K562 (cell line): ENCODE measurements at regions not wholly inside any gene's neighbourhood (a gene's known extent, or its start where the extent isn't known, plus 50 kb on each side); places are given as distances from the start of the nearest gene placed in this dataset.

ENCODE experiments used
- ATAC-seq: fragments of 200-7000 bp; cut with Tn5 transposase; 3 replicates; pipeline ENCODE4 v1.9.1; 2020; ENCODE audit warnings: moderate library complexity
- BruUV-seq: library from RNA; stranded (reverse); fragments of 400-500 nt; replicated peaks from 2 replicates; lab custom pipeline; 2021; lab: Mats Ljungman, UMichigan
- CTCF ChIA-PET: fragments of 300-600 bp; formaldehyde crosslinking; extraction: SDS; loops from one replicate; lab custom pipeline; 2021; ENCODE audit warnings: low intra/inter-chr PET ratio; lab: Yijun Ruan, JAX
- POLR2A ChIA-PET: fragments of 300-600, 350-650 bp; sonication (Branson Sonifier 250); formaldehyde crosslinking; extraction: SDS; loops from one replicate; lab custom pipeline; 2021; ENCODE audit warnings: antibody characterized with exemption, inconsistent platforms; lab: Yijun Ruan, JAX
- DNase-seq, 4 experiments: peaks; one replicate each; pipeline versions ENCODE4 v3.0.0 to v3.0.0-alpha.2; 2011 to 2018; ENCODE audit warnings: low spot score in 3 of 4, mixed read lengths in 3 of 4; ENCODE audit errors: extremely low read depth in 1 of 4
- FAIRE-seq: peaks from 2 replicates; lab custom pipeline; 2011; peaks lifted over from hg19 to GRCh38; lab: Jason Lieb, UNC
- H2AFZ ChIP-seq: 2 replicates; pipeline ENCODE4 v1.6.0; 2011; ENCODE audit warnings: low read depth, low read length, control low read depth, inconsistent platforms
- H3K27ac ChIP-seq: fragments of 200-600 bp; 3 replicates; pipeline ENCODE4 v1.8.0; 2011; ENCODE audit warnings: low read depth, mild to moderate bottlenecking, control low read depth, inconsistent platforms, low read length, moderate library complexity, mixed read lengths; ENCODE audit errors: extremely low read depth
- H3K27me3 ChIP-seq, 2 experiments: fragments of 300-600 bp in 1 of 2; 2 replicates in 1 of 2; 3 replicates in 1 of 2; pipeline versions ENCODE4 v1.6.0 to v1.8.0; 2011; ENCODE audit warnings: inconsistent platforms in 2 of 2, low read length in 2 of 2, mild to moderate bottlenecking in 1 of 2, mixed read lengths in 1 of 2, moderate library complexity in 1 of 2; ENCODE audit not compliant: control insufficient read depth in 2 of 2, insufficient read depth in 2 of 2
- H3K36me3 ChIP-seq: fragments of 300-600 bp; 3 replicates; pipeline ENCODE4 v1.8.0; 2011; ENCODE audit warnings: mild to moderate bottlenecking, low read length, inconsistent platforms; ENCODE audit not compliant: control insufficient read depth, insufficient read depth
- H3K4me1 ChIP-seq, 2 experiments: fragments of 200-600 bp in 1 of 2; replicated peaks in 1 of 2; 2 replicates in 1 of 2; 3 replicates in 1 of 2; pipeline versions ENCODE4 v1.5.1 to v1.8.0; 2011; ENCODE audit warnings: inconsistent platforms in 2 of 2, low read length in 2 of 2, mild to moderate bottlenecking in 1 of 2, mixed read lengths in 1 of 2, moderate library complexity in 1 of 2; ENCODE audit not compliant: control insufficient read depth in 2 of 2, insufficient read depth in 2 of 2
- H3K4me2 ChIP-seq: 2 replicates; pipeline ENCODE4 v1.6.1; 2011; ENCODE audit warnings: low read length, control low read depth, inconsistent platforms, mixed read lengths; ENCODE audit not compliant: insufficient read depth
- H3K4me3 ChIP-seq: fragments of 200-600 bp; sonication (generic), shearing (Covaris generic); 2 replicates; pipeline ENCODE4 v1.5.1; 2016; ENCODE audit warnings: control low read depth, inconsistent platforms
- H3K79me2 ChIP-seq: fragments of 200-600 bp; 3 replicates; pipeline ENCODE4 v1.8.0; 2011; ENCODE audit warnings: low read length, inconsistent platforms; ENCODE audit not compliant: control insufficient read depth, insufficient read depth
- H3K9ac ChIP-seq, 2 experiments: 2 replicates each; pipeline versions ENCODE4 v1.6.0 to v1.6.1; 2011; ENCODE audit warnings: low read depth in 2 of 2, low read length in 2 of 2, control low read depth in 1 of 2, inconsistent platforms in 1 of 2, mild to moderate bottlenecking in 1 of 2, mixed read lengths in 1 of 2; ENCODE audit not compliant: insufficient read depth in 1 of 2
- H3K9me1 ChIP-seq: one replicate; pipeline ENCODE4 v1.6.0; 2011; ENCODE audit warnings: inconsistent platforms, mild to moderate bottlenecking, low read length, moderate library complexity; ENCODE audit not compliant: control insufficient read depth, insufficient read depth
- H3K9me3 ChIP-seq: replicated peaks from 2 replicates; pipeline ENCODE4 v1.5.1; 2011; ENCODE audit warnings: low read depth, low read length, inconsistent platforms; ENCODE audit not compliant: control insufficient read depth, insufficient read depth
- H4K20me1 ChIP-seq: replicated peaks from 2 replicates; pipeline ENCODE4 v1.6.1; 2011; ENCODE audit warnings: low read length, inconsistent platforms, mixed read lengths; ENCODE audit not compliant: control insufficient read depth, insufficient read depth
- COPS2 ChIP-seq: fragments of 450-650 bp; conservative IDR thresholded peaks from 2 replicates; pipeline ENCODE4 v1.6.1; 2016; ENCODE audit warnings: mild to moderate bottlenecking, moderate library complexity
- ERF ChIP-seq: fragments of 450-650 bp; formaldehyde crosslinking; IDR thresholded peaks from 2 replicates; pipeline ENCODE4 v1.4.0; 2020; ENCODE audit warnings: mild to moderate bottlenecking, mixed read lengths
- FOXA1 ChIP-seq: fragments of 450-650 bp; IDR thresholded peaks from 2 replicates; pipeline ENCODE4 v1.6.1; 2016; ENCODE audit warnings: mild to moderate bottlenecking, borderline replicate concordance
- KAT7 ChIP-seq: sonication (generic); formaldehyde crosslinking; IDR thresholded peaks from 2 replicates; pipeline ENCODE4 v1.8.0; 2022; ENCODE audit warnings: missing genetic modification reagents, mild to moderate bottlenecking, borderline replicate concordance
- KDM1A ChIP-seq, 2 experiments: fragments of 450-650 bp; IDR thresholded peaks; 2 replicates each; pipeline ENCODE4 v1.6.1; 2016; ENCODE audit warnings: mild to moderate bottlenecking in 2 of 2
- L3MBTL2 ChIP-seq: fragments of 450-650 bp; IDR thresholded peaks from 2 replicates; pipeline ENCODE4 v1.6.1; 2016; ENCODE audit warnings: mild to moderate bottlenecking, moderate library complexity
- RBM15 ChIP-seq: fragments of 200-400 bp; formaldehyde crosslinking; IDR thresholded peaks from 2 replicates; pipeline ENCODE4 v1.6.1; 2018; ENCODE audit warnings: mild to moderate bottlenecking, low read length, moderate library complexity; ENCODE audit not compliant: insufficient read depth
- SIRT6 ChIP-seq: IDR thresholded peaks from one replicate; pipeline ENCODE4 v1.6.1; 2012; ENCODE audit warnings: low read depth, mild to moderate bottlenecking, control low read depth, inconsistent platforms, low read length, moderate library complexity
- TFE3 ChIP-seq: fragments of 450-650 bp; formaldehyde crosslinking; IDR thresholded peaks from 2 replicates; pipeline ENCODE4 v1.4.0; 2020; ENCODE audit warnings: mild to moderate bottlenecking, mixed read lengths
- ZNF780A ChIP-seq: fragments of 250-450 bp; sonication (Bioruptor Pico); IDR thresholded peaks from 2 replicates; pipeline ENCODE4 v1.5.0; 2021; ENCODE audit warnings: mild to moderate bottlenecking
- WGBS: fragments of 100-300 bp; shearing (Covaris generic); methylation state at CpG from one replicate; pipeline ENCODE4 v1.1.6; 2016; ENCODE audit warnings: low coverage, mixed read lengths; ENCODE audit not compliant: insufficient coverage; ENCODE audit errors: missing lambda C conversion rate; 5-methylcytosine and 5-hydroxymethylcytosine counted together
- in situ Hi-C: fragments of 300-500 bp; cut with MboI; formaldehyde crosslinking; loops from 4 replicates; pipeline ENCODE4 v1.15.0; 2018; ENCODE audit warnings: inconsistent platforms, mixed read lengths
- intact Hi-C: fragments of 100-400 bp; cut with micrococcal nuclease; formaldehyde crosslinking; loops from 2 replicates; pipeline ENCODE4 v1.14.2; 2022

DNA sequence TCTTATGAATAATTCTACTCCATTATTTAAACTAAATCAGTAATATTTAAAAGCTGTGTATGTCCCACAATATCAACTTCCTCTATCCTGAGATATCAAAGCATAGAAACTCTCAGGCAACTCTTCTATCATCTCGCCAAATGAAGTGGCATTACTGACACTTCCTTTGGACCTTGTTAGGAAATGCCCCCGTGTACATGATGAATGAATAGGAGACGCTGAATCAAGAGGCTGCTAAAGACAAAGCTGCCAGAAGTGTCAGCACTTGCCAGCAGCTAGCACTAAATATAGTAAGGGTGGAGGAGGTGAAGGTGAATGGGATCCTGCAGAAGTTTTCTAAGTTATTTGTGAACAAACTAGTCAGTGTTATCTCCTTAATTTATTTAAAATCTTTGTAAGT is 99.5 kb upstream of the BLTP1 start (continued):
- TF ChIP-seq TFE3 (no peak), SIRT6 (no peak), COPS2 (no peak), FOXA1 (no peak)
- TF ChIP-seq, all 486 proteins: peak for 0

GRCh38 chr4:122050841-122051240 is 99.0 kb upstream of the TRPC3 start:
- no peak overlapping the region for H2AFZ ChIP-seq
- no peaks in the 10 kb centered on the region for H3K9me3 ChIP-seq
- ATAC-seq (no peak), FAIRE-seq (no peak), DNase-seq (no peak)
- 6% methylated on average over 3 of the region's 3 CpGs for WGBS
- no TSS peak for BruUV-seq
- H3K9me1 ChIP-seq = no peaks in the 10 kb centered on the region
- H3K4me1 ChIP-seq = no peaks in the 10 kb centered on the region
- peaks cover 2 to 3% of the 10 kb centered on the region in 2 experiments; a peak in 2 of 5 replicates for H3K27me3 ChIP-seq
- H3K4me3 ChIP-seq = no peak overlapping the region
- no peak overlapping the region for H3K27ac ChIP-seq
- no peaks in the 10 kb centered on the region for H3K79me2 ChIP-seq
- ChIA-PET POLR2A (interaction anchor here (1.5 kb wide), 1 partner anchor 14 kb away, joined by 3 read pairs; no protein-coding TSS in a partner anchor), CTCF (no interaction called here)
- H3K36me3 ChIP-seq = no peaks in the 10 kb centered on the region
- no peaks in the 10 kb centered on the region for H4K20me1 ChIP-seq
- intact Hi-C loops = no loop called here
- H3K9ac ChIP-seq = no peak overlapping the region
- H3K4me2 ChIP-seq = no peak overlapping the region
- no peak for TF ChIP-seq RBM15
- TF ChIP-seq KAT7 (CRISPR knock-in tag) = no peak
- TF ChIP-seq KDM1A (IDR thresholded peaks at IDR 0.05) = no peak
- no peak for TF ChIP-seq L3MBTL2
- no peak for TF ChIP-seq ZNF780A
- TF ChIP-seq ERF (CRISPR knock-in tag) = no peak
- in situ Hi-C loops = no loop called here
